ENCODE measurements at regions not wholly inside any gene's neighbourhood (a gene's known extent, or its start where the extent isn't known, plus 50 kb on each side); places are given as distances from the start of the nearest gene placed in this dataset.
A peak's percentile ranks its signal among the peaks of the same experiment; 100 is the strongest.
"Not testable (repeated sequence)": the region's sequence is repeated elsewhere in the genome, so short reads cannot be mapped to it uniquely, and the experiment has no call there.

DNA sequence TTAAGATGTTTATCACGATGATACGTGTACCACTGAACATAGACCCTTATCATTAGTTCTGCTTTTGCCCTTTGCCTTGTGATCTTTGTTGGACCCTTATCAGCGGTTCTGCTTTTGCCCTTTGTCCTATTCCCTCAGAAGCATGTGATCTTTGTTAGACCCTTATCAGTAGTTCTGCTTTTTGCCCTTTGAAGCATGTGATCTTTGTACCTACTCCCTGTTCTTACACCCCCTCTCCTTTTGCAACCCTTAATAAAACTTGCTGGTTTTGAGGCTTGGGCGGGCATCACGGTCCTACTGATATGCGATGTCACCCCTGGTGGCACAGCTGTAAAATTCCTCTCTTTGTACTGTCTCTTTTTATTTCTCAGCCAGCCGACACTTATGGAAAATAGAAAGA is 117.0 kb downstream of the SDHAF3 start:
- DNase-seq, result not testable (repeated sequence)

DNA sequence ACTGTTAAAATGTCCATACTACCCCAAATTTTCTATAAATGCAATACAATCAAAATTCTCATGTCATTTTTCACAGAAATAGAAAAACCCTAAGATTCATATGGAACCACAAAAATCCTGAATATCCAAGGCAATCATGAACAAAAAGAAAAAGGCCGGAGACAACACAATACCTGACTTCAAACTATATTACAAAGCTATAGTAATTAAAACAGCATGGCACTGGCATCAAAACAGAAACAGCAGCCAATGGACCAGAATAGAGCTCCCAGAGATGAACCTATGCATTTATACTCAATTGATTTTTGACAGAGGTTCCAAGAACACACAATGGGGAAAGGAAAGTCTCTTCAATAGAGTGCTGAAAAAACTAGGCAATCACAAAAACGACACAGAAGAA is 128.8 kb downstream of the SDHAF3 start:
- DNase-seq, result no peak

DNA sequence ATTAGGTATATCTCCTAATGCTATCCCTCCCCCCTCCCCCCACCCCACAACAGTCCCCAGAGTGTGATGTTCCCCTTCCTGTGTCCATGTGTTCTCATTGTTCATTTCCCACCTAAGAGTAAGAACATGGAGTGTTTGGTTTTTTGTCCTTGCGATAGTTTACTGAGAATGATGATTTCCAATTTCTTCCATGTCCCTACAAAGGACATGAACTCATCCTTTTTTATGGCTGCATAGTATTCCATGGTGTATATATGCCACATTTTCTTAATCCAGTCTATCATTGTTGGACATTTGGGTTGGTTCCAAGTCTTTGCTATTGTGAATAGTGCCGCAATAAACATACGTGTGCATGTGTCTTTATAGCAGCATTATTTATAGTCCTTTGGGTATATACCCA is 140.7 kb downstream of the SDHAF3 start:
- not testable (repeated sequence) for DNase-seq

GRCh38 chr7:97269741-97270140 is 152.2 kb downstream of the SDHAF3 start:
- DNase-seq, result no peak

DNA sequence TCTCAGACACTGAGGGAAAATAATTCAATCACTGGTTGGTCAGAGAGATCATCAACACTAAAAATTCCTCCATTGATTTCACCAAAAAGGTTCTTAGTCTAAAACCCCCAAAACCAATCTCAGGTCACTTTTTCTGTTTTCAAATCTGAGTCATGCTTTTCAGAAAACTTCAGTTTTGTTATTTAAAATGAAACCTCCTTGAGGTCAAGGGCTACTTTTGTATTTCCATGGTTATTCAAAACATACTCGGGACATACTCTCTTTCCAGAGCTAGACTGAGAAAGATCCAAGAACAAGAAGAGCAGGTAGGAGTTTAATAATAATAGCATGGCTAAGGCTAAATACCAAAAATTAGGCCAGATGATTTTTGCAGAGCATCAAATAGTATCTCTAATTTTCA is 152.8 kb downstream of the SDHAF3 start:
- DNase-seq, result no peak

- no peak for DNase-seq
Observed at GRCh38 chr7:97271619-97272018, 154.1 kb downstream of the SDHAF3 start.

- no peak for DNase-seq
Observed at GRCh38 chr7:97272237-97272975, 154.9 kb downstream of the SDHAF3 start.

GRCh38 chr7:97275475-97275874 is 158.0 kb downstream of the SDHAF3 start:
- no peak for DNase-seq

GRCh38 chr7:97280950-97281349 is 163.5 kb downstream of the SDHAF3 start:
- DNase-seq, result no peak

GRCh38 chr7:97285348-97285747 is 167.8 kb downstream of the SDHAF3 start:
- DNase-seq, result no peak

DNA sequence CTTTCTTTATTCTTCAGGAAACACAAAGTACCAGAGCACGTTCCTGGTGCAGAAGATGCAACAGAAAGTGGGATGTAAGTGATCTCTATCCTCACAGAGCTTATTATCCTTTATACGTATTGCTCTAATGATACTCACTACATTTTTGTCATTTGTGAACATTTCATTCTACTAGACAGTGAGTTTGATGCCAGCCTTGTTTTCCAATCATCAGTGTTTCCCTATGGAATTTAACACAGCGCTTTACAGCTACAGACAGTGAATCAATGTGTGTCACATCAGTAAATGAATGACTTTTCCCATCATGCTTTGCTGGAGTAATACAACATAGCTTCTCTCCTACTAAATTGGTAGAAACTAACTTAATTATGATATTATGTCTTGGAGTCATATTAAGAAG is 175.5 kb downstream of the SDHAF3 start:
- DNase-seq, result no peak

GRCh38 chr7:97298561-97298960 is 181.1 kb downstream of the SDHAF3 start:
- peak; percentile 1 for DNase-seq

- no peak for DNase-seq
Observed at GRCh38 chr7:97305589-97305988, 188.1 kb downstream of the SDHAF3 start.

- no peak for DNase-seq
Observed at GRCh38 chr7:97307521-97308108, 190.1 kb downstream of the SDHAF3 start.

DNA sequence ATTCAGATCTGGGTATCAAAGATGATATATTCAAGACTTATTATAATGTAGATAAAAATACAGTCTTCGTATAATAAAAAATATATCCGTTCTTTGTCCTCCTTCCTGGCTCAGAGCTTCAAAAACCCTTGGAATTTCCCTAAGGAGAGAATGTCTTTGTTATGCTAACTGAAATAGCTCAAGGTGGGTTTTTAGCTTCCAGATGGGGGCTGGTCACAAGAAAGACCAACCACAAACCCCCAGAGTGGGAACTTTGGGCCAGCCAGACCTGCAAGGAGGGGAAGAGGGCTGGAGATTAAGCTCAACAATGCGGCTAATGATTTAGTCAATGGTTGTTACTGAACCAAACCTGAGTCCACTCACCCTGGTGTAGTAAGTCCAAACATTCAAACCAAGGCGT is 196.4 kb downstream of the SDHAF3 start:
- DNase-seq, result no peak

- no peak for DNase-seq
Observed at GRCh38 chr7:97317575-97317974, 200.1 kb downstream of the SDHAF3 start.

- DNase-seq, result not testable (repeated sequence)
Observed at GRCh38 chr7:97329871-97330270, 212.4 kb downstream of the SDHAF3 start.

- no peak for DNase-seq
Observed at GRCh38 chr7:97337849-97338248, 220.4 kb downstream of the SDHAF3 start.

DNA sequence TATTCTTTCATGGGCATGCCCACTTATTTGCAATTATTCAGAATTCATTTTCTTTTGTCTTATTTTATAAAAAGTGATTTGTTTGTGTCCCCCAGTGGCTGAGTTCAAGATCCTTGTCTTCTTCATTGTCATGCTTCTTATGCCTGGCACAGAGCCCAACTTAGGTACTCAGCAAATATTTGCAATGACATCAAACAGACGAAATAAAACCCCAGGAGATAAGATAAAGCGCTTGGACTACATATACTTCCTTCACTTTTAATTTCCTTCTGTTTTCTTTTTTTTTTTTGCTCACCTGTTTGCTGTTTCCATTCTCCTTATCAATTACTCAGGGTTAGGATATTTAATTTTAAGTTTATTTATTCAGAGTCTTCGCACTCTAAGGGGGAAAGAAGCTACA is 225.0 kb downstream of the SDHAF3 start:
- DNase-seq, result no peak

GRCh38 chr7:97346349-97346748 is 228.9 kb downstream of the SDHAF3 start:
- DNase-seq, result no peak

GRCh38 chr7:97351488-97351887 is 234.0 kb downstream of the SDHAF3 start:
- DNase-seq, result no peak

GRCh38 chr7:97357459-97357858 is 240.0 kb downstream of the SDHAF3 start:
- DNase-seq, result no peak

DNA sequence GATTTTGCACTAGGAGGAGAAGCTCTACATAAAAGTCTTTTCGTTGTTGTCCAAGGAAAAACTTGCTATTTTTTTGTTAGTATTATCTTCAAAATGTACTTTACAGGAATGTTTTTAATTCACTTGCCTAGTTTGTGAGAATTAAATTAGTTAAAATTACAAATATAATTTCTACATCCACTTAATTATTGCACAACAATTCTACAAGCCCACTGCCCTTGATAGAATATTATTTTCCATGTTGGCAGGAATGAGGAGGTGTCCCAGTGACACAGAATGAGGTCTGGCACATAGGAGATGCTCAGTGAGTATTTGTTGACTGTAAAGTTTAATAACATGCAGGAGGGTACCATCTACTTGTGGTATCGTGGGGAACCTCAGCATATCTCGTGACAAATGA is 255.4 kb downstream of the SDHAF3 start:
- no peak for DNase-seq

DNA sequence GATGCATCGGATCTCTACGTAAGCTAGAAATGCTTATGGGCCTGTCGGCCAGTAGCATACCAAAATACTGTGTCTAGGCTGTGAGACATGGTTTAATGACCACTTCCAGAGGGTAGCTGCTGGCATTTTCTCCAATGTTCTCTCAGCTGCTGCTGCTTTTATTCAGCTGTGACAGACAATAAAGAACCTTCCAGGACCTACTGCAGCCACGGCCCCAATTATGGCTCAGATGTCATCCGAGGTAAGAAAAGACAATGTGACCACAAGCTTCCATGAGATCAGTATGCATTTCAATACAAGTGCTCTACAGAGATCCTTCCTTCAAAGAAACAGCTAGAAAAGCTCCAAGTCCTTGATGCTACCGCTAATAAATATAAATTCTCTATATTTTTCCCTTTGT is 256.2 kb downstream of the SDHAF3 start:
- DNase-seq, result no peak

DNA sequence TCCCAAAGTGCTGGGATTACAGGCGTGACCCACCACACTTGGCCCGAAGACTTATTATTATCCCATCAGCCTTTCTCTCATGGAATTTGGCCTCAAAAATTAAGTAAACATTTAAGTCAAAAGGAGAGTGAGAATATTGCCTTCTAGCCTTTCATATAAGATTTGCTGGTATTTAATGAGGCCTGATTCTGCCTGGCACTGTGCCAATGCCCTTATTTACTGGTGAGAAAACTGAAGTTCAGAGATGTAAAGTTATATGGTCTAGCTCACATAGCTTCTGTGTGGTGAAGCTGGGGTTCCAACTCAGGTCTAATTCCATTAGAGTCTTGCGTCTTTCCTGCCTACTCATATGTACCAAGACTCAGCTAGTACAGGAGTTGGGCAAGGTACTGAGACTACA is 260.2 kb downstream of the SDHAF3 start:
- DNase-seq, result no peak

All from fibroblast of skin of abdomen (primary cell).